Progenitor cell of endocrine pancreas (in vitro differentiated cells): ENCODE measurements at regions not wholly inside any gene's neighbourhood (a gene's known extent, or its start where the extent isn't known, plus 50 kb on each side); places are given as distances from the start of the nearest gene placed in this dataset.

ENCODE experiments used
- DNase-seq: peaks from one replicate; pipeline ENCODE4 v3.0.0; 2021; ENCODE audit warnings: low spot score; ENCODE audit not compliant: unreplicated experiment
- H3K27ac Mint-ChIP-seq: 2 replicates; pipeline ENCODE4 v1.8.0; 2021; ENCODE audit warnings: mild to moderate bottlenecking, moderate library complexity, mixed read lengths
- H3K27me3 Mint-ChIP-seq: 2 replicates; pipeline ENCODE4 v1.8.0; 2021; ENCODE audit warnings: mixed read lengths
- H3K36me3 Mint-ChIP-seq: 2 replicates; pipeline ENCODE4 v1.8.0; 2022; ENCODE audit warnings: mixed read lengths; ENCODE audit not compliant: insufficient read depth
- H3K4me1 Mint-ChIP-seq: 2 replicates; pipeline ENCODE4 v1.8.0; 2021; ENCODE audit warnings: low read depth, mixed read lengths
- H3K4me3 Mint-ChIP-seq: 2 replicates; pipeline ENCODE4 v1.8.0; 2021; ENCODE audit warnings: low read depth, mild to moderate bottlenecking, moderate library complexity, mixed read lengths
- H3K9me3 Mint-ChIP-seq: 2 replicates; pipeline ENCODE4 v1.8.0; 2021; ENCODE audit warnings: low read depth, mixed read lengths
- TF ChIP-seq, protein P1 (sequence below): fragments of 200-600 bp; sonication (generic); IDR thresholded peaks from one replicate; pipeline ENCODE4 v1.5.0; 2021; ENCODE audit warnings: antibody characterized with exemption, mild to moderate bottlenecking; ENCODE audit not compliant: unreplicated experiment

GRCh38 chr7:18206331-18206730 is 178.7 kb upstream of the PRPS1L1 start:
- Mint-ChIP-seq H3K4me1 (no peaks in the 10 kb centered on the region), H3K4me3 (no peak overlapping the region), H3K27ac (no peak overlapping the region), H3K9me3 (no peaks in the 10 kb centered on the region), H3K36me3 (no peaks in the 10 kb centered on the region), H3K27me3 (no peaks in the 10 kb centered on the region)
- DNase-seq: no peak
- TF ChIP-seq, protein P1, sequence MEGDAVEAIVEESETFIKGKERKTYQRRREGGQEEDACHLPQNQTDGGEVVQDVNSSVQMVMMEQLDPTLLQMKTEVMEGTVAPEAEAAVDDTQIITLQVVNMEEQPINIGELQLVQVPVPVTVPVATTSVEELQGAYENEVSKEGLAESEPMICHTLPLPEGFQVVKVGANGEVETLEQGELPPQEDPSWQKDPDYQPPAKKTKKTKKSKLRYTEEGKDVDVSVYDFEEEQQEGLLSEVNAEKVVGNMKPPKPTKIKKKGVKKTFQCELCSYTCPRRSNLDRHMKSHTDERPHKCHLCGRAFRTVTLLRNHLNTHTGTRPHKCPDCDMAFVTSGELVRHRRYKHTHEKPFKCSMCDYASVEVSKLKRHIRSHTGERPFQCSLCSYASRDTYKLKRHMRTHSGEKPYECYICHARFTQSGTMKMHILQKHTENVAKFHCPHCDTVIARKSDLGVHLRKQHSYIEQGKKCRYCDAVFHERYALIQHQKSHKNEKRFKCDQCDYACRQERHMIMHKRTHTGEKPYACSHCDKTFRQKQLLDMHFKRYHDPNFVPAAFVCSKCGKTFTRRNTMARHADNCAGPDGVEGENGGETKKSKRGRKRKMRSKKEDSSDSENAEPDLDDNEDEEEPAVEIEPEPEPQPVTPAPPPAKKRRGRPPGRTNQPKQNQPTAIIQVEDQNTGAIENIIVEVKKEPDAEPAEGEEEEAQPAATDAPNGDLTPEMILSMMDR: no peak

- no peaks in the 10 kb centered on the region for H3K27me3 Mint-ChIP-seq
- TF ChIP-seq, protein P1: no peak
- H3K4me3 Mint-ChIP-seq: no peak overlapping the region
- H3K9me3 Mint-ChIP-seq: no peaks in the 10 kb centered on the region
- DNase-seq: no peak
- no peak overlapping the region for H3K27ac Mint-ChIP-seq
- no peaks in the 10 kb centered on the region for H3K36me3 Mint-ChIP-seq
- no peaks in the 10 kb centered on the region for H3K4me1 Mint-ChIP-seq
Observed at GRCh38 chr7:18208921-18209320, 181.3 kb upstream of the PRPS1L1 start.

- Mint-ChIP-seq H3K4me3 (no peak overlapping the region), H3K36me3 (no peaks in the 10 kb centered on the region), H3K27me3 (no peaks in the 10 kb centered on the region), H3K9me3 (no peaks in the 10 kb centered on the region), H3K27ac (no peak overlapping the region), H3K4me1 (no peaks in the 10 kb centered on the region)
- DNase-seq: no peak
- TF ChIP-seq, protein P1: no peak
Observed at GRCh38 chr7:18210377-18210776, 182.7 kb upstream of the PRPS1L1 start.

DNA sequence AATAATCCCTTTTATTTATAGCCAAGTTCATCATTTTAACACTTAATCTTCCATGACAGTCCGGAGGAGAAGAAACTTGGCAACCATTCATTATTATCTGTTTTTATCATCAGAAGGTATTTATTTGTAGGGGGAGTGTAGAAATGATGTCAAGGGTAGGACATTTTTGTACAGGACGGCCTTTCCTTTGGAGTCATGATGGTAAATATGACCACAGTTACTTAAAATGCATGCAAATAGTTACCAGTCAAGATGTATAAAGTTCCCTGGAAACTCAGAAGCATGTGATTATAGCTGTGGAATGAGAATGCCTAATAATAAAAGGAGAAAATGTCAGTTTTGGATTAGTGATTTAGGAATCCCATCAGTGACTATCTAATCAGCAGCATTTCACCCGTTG is 183.1 kb upstream of the PRPS1L1 start:
- Mint-ChIP-seq H3K27me3 (no peaks in the 10 kb centered on the region), H3K36me3 (no peaks in the 10 kb centered on the region), H3K4me3 (no peak overlapping the region), H3K4me1 (no peaks in the 10 kb centered on the region), H3K27ac (no peak overlapping the region), H3K9me3 (no peaks in the 10 kb centered on the region)
- TF ChIP-seq, protein P1: no peak
- DNase-seq: no peak

DNA sequence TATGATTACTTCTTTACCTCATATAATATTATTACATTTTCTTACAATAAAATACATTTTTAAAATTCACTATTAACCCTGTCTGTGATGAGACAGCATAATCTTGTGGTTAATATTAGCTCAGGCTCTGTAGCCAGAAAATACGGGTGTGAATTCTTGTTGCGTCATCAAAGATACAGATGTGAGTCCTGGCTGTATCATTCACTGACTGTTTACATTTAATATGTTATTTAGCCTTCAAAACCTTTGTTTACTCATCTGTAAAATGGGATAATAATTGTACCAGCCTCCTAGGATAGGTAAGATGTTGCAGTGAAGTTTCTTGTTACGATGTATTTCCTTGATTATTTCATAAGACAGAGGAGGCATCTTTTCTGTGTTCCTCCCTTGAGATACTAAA is 184.7 kb upstream of the PRPS1L1 start:
- H3K9me3 Mint-ChIP-seq: no peaks in the 10 kb centered on the region
- no peaks in the 10 kb centered on the region for H3K4me1 Mint-ChIP-seq
- TF ChIP-seq, protein P1: no peak
- H3K27ac Mint-ChIP-seq: no peak overlapping the region
- no peaks in the 10 kb centered on the region for H3K27me3 Mint-ChIP-seq
- H3K36me3 Mint-ChIP-seq: no peaks in the 10 kb centered on the region
- H3K4me3 Mint-ChIP-seq: no peak overlapping the region
- no peak for DNase-seq
